SK-MEL-5 (cell line): ENCODE measurements at regions not wholly inside any gene's neighbourhood (a gene's known extent, or its start where the extent isn't known, plus 50 kb on each side); places are given as distances from the start of the nearest gene placed in this dataset.
A peak's percentile ranks its signal among the peaks of the same experiment; 100 is the strongest.
"Not testable (repeated sequence)": the region's sequence is repeated elsewhere in the genome, so short reads cannot be mapped to it uniquely, and the experiment has no call there.

ENCODE experiments used
- DNase-seq: peaks from one replicate; pipeline ENCODE4 v3.0.0-alpha.2; 2016; ENCODE audit warnings: low read depth, low spot score
- in situ Hi-C: cut with HindIII; loops from 2 replicates; pipeline ENCODE4 v1.10.0; 2016; ENCODE audit warnings: low sequenced_read_pairs, high pct_unique_total_duplicates, low pct_unique_long_range_greater_than_20kb

GRCh38 chr1:30599721-30600120 lies 123.7 kb downstream of the MATN1 start:
- DNase-seq: no peak
- in situ Hi-C loops: no loop called here

- no peak for DNase-seq
- in situ Hi-C loops: no loop called here
These were observed 124.7 kb downstream of the MATN1 start for GRCh38 chr1:30598571-30599114.

DNA sequence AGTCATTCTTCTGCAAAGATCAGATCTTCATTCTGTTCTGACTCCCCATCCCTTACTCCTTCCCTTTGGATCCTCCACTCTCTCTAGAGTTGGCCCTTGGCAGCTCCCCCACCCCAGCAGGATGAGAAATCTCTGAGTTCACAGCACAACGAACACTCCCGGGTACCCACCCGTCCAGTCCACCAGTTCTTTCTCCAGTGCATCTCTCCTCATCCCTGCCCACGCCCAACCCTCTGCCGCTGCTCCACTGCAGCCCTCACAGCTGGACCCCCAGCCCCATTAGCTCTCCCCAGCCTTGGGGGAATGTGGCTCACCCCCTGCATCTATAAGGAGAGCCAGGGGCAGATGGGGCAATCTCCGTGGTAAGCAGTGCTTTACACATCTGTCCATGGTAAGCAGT lies 125.7 kb downstream of the MATN1 start:
- in situ Hi-C loops: no loop called here

DNA sequence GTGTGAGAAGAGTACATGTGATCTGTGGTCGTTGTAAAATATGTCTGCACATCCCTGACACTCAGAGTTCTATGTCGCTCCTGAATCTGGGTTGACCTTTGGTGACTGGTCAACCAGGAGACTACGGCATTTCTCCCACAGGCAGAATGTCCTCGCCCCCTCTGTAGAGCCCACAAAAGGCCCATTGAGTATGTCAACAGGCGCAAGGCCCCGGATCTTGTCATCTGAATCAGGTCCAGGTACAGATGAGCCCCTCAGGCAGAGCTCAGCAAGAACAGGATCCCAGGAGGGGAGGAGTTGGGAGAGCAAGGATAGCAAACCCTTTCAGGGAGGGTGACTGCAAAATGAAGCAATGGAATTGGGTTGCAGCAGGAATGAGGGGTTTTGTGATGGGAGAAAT lies 126.5 kb downstream of the MATN1 start:
- in situ Hi-C loops: no loop called here
- no peak for DNase-seq

More for the DNA sequence above, 125.7 kb downstream of the MATN1 start:
- no peak for DNase-seq

- in situ Hi-C loops: no loop called here
- no peak for DNase-seq
These were observed 126.9 kb downstream of the MATN1 start for GRCh38 chr1:30596470-30596869.

DNA sequence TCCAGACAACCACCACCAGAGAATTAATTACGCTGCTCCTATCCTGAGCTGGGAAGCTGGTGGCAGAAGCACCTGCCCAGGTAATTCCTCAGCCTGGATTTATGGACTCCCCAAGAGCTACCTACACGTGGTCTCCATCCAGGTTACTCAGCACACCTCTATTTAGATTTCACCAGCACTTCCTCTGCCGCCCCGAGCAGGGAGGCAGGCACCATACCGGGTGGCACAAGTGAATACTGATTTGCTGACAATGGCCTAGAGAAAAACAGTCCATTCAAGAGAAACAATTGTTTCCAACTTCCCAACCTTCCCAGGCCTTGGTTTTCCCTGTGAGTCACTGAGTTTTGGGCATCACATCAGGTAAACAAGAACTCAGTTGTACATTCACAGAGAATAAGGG lies 134.3 kb downstream of the MATN1 start:
- DNase-seq: no peak
- in situ Hi-C loops: no loop called here

GRCh38 chr1:30588311-30589073 lies 134.9 kb downstream of the MATN1 start:
- in situ Hi-C loops: no loop called here
- DNase-seq: no peak

GRCh38 chr1:30586671-30587070 lies 136.7 kb downstream of the MATN1 start:
- in situ Hi-C loops: no loop called here
- no peak for DNase-seq

- no peak for DNase-seq
- in situ Hi-C loops: no loop called here
These were observed 143.8 kb downstream of the MATN1 start for GRCh38 chr1:30579580-30579979.

- in situ Hi-C loops: no loop called here
These were observed 148.3 kb downstream of the MATN1 start for GRCh38 chr1:30575066-30575465.

GRCh38 chr1:30572192-30572591 lies 151.2 kb downstream of the MATN1 start:
- DNase-seq: no peak

More at GRCh38 chr1:30575066-30575465, 148.3 kb downstream of the MATN1 start:
- DNase-seq: no peak

DNA sequence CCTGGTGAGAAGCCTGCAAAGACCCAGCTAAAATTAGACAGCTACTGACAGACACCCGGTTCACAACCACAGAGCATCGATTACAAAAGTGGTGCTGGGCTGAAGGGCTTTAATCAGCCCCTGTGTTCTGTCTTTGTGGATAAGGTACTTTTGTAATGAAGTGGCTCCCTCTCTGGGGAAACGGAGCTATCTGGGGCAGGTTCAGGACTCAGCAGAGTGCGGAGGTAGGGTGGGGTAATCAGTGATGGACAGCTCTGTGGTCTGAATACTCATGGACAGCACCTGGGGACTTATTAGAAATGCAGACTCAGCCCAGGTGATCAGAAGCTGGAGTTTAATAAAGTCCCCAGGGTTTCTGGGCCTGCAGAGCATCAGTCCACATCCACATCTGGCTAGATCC lies 152.0 kb downstream of the MATN1 start:
- in situ Hi-C loops: no loop called here
- DNase-seq: no peak

More at GRCh38 chr1:30572192-30572591, 151.2 kb downstream of the MATN1 start:
- in situ Hi-C loops: no loop called here

DNA sequence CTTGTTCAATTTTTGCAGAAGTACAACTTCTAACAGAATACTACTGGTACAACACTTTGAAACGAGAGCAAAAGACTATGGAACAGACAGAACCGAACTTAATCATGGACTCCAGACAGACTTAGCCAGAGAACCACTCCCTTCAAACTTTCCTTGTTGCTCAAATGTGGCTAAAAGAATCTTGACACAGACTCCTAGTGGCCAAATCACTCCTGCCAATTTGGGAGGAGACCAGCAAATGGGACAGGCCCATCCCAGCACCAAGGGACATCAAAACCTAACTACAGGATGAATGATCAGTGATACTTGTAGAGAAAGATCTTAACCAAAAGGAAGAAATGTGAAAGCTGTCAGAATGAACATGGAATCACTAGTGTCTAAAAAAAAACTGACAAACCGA lies 154.0 kb downstream of the MATN1 start:
- DNase-seq: peak; percentile 11
- in situ Hi-C loops: no loop called here

DNA sequence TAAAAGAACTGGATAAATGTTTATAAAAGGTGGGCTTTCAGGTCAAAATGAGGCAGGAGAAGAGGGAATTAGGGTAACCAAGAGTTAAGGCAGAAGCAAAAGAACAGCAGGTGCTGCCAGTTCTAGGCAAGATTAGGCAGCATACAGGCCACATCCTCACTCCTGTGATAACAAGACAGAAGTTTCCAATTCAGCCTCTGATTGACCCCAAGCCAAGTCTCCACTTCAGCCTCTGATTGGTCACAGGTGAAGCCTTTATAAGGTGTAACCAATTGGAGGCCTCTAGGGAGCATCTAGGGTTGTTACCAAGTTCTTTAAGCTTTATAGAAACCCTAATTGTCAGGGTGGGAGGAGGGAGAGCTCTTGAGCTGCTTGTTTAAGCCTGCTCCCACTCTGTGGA lies 160.8 kb downstream of the MATN1 start:
- no peak for DNase-seq

DNA sequence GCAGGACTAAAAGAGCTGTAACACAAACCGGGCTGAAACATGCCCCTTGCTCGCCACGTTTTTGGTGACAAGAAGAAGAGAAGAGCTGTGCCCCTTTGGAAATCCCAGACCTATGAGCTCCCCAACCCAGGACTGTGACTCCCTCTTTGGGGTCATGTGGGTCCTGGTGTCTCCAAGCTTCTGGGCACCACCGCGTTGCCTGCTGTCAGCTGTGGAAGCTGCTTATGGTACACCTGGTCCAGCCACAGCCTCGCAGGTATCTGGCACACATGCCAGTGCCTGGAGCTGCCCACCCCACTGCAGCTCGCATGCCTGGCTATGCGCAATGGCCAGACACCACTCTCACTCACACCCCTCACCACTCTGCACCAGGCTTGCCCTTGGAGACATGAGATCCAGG lies 171.8 kb downstream of the MATN1 start:
- in situ Hi-C loops: no loop called here
- DNase-seq: no peak

More for the DNA sequence above, 160.8 kb downstream of the MATN1 start:
- in situ Hi-C loops: no loop called here

DNA sequence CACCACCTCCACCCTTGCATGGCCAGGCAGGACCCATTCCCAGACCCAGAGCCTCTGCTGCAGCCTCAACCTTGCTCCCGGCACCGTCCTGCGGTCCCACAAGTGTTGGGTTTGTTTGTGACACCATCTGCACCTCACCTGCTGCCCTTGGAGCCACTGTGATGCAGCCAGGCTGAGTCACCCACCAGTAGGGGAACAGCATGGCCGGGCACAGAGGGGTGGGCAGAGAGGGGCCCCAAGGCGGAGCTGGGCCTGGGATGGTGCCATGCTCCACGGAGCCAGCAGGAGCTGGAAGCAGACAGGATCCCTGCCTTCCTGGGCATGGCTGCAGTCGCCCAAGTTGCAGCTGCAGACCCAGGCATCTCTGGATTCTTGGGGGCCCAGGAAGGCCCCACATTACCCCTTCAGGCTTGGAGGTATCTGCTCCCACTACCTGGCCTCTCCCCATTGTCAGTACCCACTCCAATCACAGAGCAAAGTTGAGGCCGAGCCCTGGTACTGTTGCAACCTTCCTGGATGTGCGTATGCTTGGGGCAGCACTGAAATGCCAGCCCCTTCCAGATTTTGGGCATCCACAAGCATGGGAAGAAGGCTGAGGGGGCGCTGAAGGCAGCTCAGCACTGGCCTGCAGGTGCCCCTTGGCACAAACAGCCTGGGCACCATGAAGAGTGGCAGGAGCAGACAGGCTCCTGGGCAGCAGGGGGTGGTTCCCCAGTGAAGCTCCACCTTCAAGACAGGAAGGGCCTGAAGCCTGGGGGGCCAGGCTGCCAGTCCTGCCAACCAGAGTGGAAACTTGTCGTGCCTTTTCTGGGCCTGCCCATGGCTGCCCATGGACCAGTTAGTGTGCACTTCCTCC lies 172.8 kb downstream of the MATN1 start:
- no peak for DNase-seq

DNA sequence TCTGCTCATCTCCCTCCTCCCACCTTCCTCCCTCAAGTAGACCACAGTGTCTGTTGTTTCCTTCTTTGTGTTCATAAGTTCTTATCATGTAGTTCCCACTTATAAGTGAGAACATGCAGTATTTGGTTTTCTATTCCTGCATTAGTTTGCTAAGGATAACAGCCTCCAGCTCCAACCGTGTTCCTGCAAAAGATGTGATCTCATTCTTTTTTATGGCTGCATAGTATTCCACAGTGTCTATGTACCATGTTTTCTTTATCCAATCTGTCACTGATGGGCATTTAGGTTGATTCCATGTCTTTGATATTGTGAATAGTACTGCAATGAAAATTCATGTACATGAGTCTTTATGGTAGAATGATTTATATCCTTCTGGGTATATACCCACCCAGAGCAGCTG lies 173.5 kb downstream of the MATN1 start:
- DNase-seq, in situ Hi-C loops: not testable (repeated sequence)

More for the DNA sequence above, 172.8 kb downstream of the MATN1 start:
- in situ Hi-C loops: no loop called here

GRCh38 chr1:30548294-30548693 lies 175.1 kb downstream of the MATN1 start:
- DNase-seq: no peak
- in situ Hi-C loops: no loop called here
